HEK293 (cell line): ENCODE measurements at regions not wholly inside any gene's neighbourhood (a gene's known extent, or its start where the extent isn't known, plus 50 kb on each side); places are given as distances from the start of the nearest gene placed in this dataset.

Source experiments
- CTCF ChIA-PET: fragments of 350-600 bp; formaldehyde crosslinking; extraction: SDS; loops from one replicate; lab custom pipeline; 2021; ENCODE audit warnings: antibody characterized with exemption; lab: Yijun Ruan, JAX
- POLR2A ChIA-PET: fragments of 300-600 bp; formaldehyde crosslinking; extraction: SDS; loops from one replicate; lab custom pipeline; 2020; ENCODE audit warnings: antibody characterized with exemption, inconsistent platforms; lab: Yijun Ruan, JAX
- H3K27ac ChIP-seq: fragments of 200-500 bp; sonication (Bioruptor generic); 2 replicates; pipeline ENCODE4 v1.5.1; 2014; ENCODE audit warnings: low read depth, low read length, control low read depth, inconsistent platforms; ENCODE audit errors: extremely low read depth
- H3K36me3 ChIP-seq, 2 experiments: fragments of 200-500 bp in 1 of 2; sonication (Bioruptor generic) in 1 of 2; 1 replicate in 1 of 2; 2 replicates in 1 of 2; pipeline ENCODE4 v1.5.1; 2014 to 2017; ENCODE audit warnings: inconsistent platforms in 2 of 2, low read length in 2 of 2; ENCODE audit not compliant: control insufficient read depth in 2 of 2, insufficient read depth in 1 of 2
- H3K4me1 ChIP-seq: fragments of 200-500 bp; sonication (Bioruptor generic); 2 replicates; pipeline ENCODE4 v1.5.1; 2014; ENCODE audit warnings: mild to moderate bottlenecking, low read length, inconsistent platforms; ENCODE audit not compliant: control insufficient read depth, insufficient read depth
- H3K4me3 ChIP-seq: 2 replicates; pipeline ENCODE4 v1.5.1; 2011; ENCODE audit warnings: low read depth, mild to moderate bottlenecking, control low read depth, low read length, moderate library complexity
- H3K9me3 ChIP-seq: fragments of 200-500 bp; sonication (Bioruptor generic); 2 replicates; pipeline ENCODE4 v1.5.1; 2014; ENCODE audit warnings: low read depth, low read length, inconsistent platforms; ENCODE audit not compliant: control insufficient read depth, insufficient read depth
- GLI2 ChIP-seq: fragments of 450-650 bp; formaldehyde crosslinking; IDR thresholded peaks from 2 replicates; pipeline ENCODE4; 2017; ENCODE audit warnings: missing biosample characterization, missing genetic modification characterization, low read depth, borderline replicate concordance
- RBAK ChIP-seq: fragments of 450-650 bp; formaldehyde crosslinking; IDR thresholded peaks from 2 replicates; pipeline ENCODE4 v1.5.1; 2016; ENCODE audit warnings: missing biosample characterization, missing genetic modification characterization
- REPIN1 ChIP-seq: fragments of 450-650 bp; formaldehyde crosslinking; IDR thresholded peaks from 2 replicates; pipeline ENCODE4 v1.5.1; 2017; ENCODE audit warnings: missing biosample characterization, missing genetic modification characterization, low read depth
- ZFHX2 ChIP-seq: fragments of 450-650 bp; formaldehyde crosslinking; conservative IDR thresholded peaks from 2 replicates; pipeline ENCODE4 v1.5.1; 2016; ENCODE audit warnings: missing biosample characterization, missing genetic modification characterization
- ZNF157 ChIP-seq: fragments of 450-650 bp; formaldehyde crosslinking; IDR thresholded peaks from 2 replicates; pipeline ENCODE4 v1.5.1; 2016; ENCODE audit warnings: missing biosample characterization, missing genetic modification characterization
- ZNF184 ChIP-seq: fragments of 450-650 bp; IDR thresholded peaks from 2 replicates; pipeline ENCODE4 v1.5.1; 2018; ENCODE audit warnings: missing biosample characterization, mild to moderate bottlenecking, missing genetic modification characterization
- ZNF23 ChIP-seq: fragments of 450-650 bp; formaldehyde crosslinking; IDR thresholded peaks from 2 replicates; pipeline ENCODE4 v1.5.1; 2016; ENCODE audit warnings: missing biosample characterization, missing genetic modification characterization, borderline replicate concordance
- ZNF239 ChIP-seq: fragments of 450-650 bp; formaldehyde crosslinking; IDR thresholded peaks from 2 replicates; pipeline ENCODE4 v1.5.1; 2016; ENCODE audit warnings: missing biosample characterization, missing genetic modification characterization
- ZNF335 ChIP-seq: fragments of 450-650 bp; formaldehyde crosslinking; conservative IDR thresholded peaks from 2 replicates; pipeline ENCODE4 v1.5.1; 2016; ENCODE audit warnings: missing biosample characterization, missing genetic modification characterization
- ZNF555 ChIP-seq: fragments of 450-650 bp; formaldehyde crosslinking; conservative IDR thresholded peaks from 2 replicates; pipeline ENCODE4 v1.5.1; 2017; ENCODE audit warnings: missing biosample characterization, mild to moderate bottlenecking, missing genetic modification characterization, inconsistent platforms
- ZNF571 ChIP-seq: fragments of 450-650 bp; formaldehyde crosslinking; IDR thresholded peaks from 2 replicates; pipeline ENCODE4 v1.5.0; 2017; ENCODE audit warnings: missing biosample characterization, missing genetic modification characterization
- ZSCAN23 ChIP-seq: fragments of 450-650 bp; formaldehyde crosslinking; IDR thresholded peaks from 2 replicates; pipeline ENCODE4 v1.5.1; 2016; ENCODE audit warnings: missing biosample characterization, missing genetic modification characterization
- TF ChIP-seq, protein P1 (sequence below): fragments of 450-650 bp; formaldehyde crosslinking; IDR thresholded peaks from 2 replicates; pipeline ENCODE4 v1.5.1; 2017; ENCODE audit warnings: missing biosample characterization, missing genetic modification characterization
- TF ChIP-seq, protein P2 (sequence below): fragments of 450-650 bp; formaldehyde crosslinking; IDR thresholded peaks from 2 replicates; pipeline ENCODE4 v1.5.1; 2016; ENCODE audit warnings: missing biosample characterization, missing genetic modification characterization
- TF ChIP-seq, protein P3 (sequence below): fragments of 450-650 bp; IDR thresholded peaks from 2 replicates; pipeline ENCODE4 v1.5.1; 2018; ENCODE audit warnings: missing biosample characterization, mild to moderate bottlenecking, missing genetic modification characterization
- TF ChIP-seq, protein P4 (sequence below): fragments of 450-650 bp; formaldehyde crosslinking; IDR thresholded peaks from 2 replicates; pipeline ENCODE4 v1.5.1; 2016; ENCODE audit warnings: missing biosample characterization, missing genetic modification characterization
- TF ChIP-seq, protein P5 (sequence below): fragments of 450-650 bp; formaldehyde crosslinking; IDR thresholded peaks from 2 replicates; pipeline ENCODE4 v1.5.1; 2016; ENCODE audit warnings: missing biosample characterization, missing genetic modification characterization
- TF ChIP-seq, protein P6 (sequence below): fragments of 450-650 bp; formaldehyde crosslinking; IDR thresholded peaks from 2 replicates; pipeline ENCODE4 v1.5.1; 2016; ENCODE audit warnings: missing biosample characterization, missing genetic modification characterization, borderline replicate concordance
- TF ChIP-seq, protein P7 (sequence below): fragments of 450-650 bp; formaldehyde crosslinking; IDR thresholded peaks from 2 replicates; pipeline ENCODE4 v1.5.1; 2017; ENCODE audit warnings: missing biosample characterization, mild to moderate bottlenecking, missing genetic modification characterization, moderate library complexity
- TF ChIP-seq, protein P8 (sequence below): fragments of 450-650 bp; formaldehyde crosslinking; IDR thresholded peaks from 2 replicates; pipeline ENCODE4; 2016; ENCODE audit warnings: missing biosample characterization, missing genetic modification characterization

DNA sequence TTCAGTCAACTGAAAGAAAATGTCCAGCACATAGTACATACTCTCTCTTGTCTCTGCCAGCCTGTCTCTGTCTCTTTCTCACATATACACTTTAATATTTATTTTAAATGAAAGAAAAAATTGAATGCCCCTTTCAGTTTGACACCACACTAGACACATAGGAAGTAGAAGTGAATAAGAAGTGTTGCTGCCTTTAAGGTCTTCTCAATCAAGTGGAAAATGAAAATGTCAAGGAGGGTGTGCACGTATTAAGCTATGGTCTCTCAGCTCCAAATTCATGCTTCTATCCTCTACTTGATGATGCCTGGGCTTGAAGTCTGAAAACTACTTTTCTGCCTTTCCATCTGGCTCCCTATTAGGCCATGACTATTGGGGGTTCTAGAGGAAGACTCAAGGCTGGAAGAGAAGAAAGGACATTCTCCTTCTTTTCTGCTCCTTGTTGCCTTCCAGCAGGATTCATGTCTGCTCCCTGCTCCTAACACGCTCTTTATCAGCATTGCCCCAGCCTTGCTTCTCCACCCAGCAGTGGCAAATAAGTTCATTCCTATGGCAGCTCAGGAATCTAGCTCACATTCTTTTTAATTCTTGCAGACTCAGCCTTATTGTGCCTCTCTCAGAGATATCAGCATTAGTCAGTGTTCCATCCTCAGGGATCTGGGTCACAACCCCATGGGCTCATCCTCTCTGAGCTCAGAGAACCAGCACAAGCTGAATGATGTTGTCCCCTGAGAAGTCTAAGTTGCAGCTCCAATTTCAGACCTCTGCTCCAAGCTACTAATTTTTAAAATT is 609.1 kb upstream of the GRM7 start:
- ChIA-PET POLR2A (no interaction called here), CTCF (interaction anchor here (0.6 kb wide), 1 partner anchor 28 kb away, joined by 3 read pairs; no protein-coding TSS in a partner anchor)
- H3K36me3 ChIP-seq: no peaks in the 10 kb centered on the region

More for the DNA sequence above, 609.1 kb upstream of the GRM7 start:
- TF ChIP-seq ZNF335 (tag by site-specific recombination) (no peak), ZNF23 (tag by site-specific recombination) (no peak), ZNF184 (tag by site-specific recombination) (no peak), ZNF157 (tag by site-specific recombination) (no peak), ZSCAN23 (tag by site-specific recombination) (no peak), ZNF571 (tag by site-specific recombination) (no peak), REPIN1 (no peak), RBAK (tag by site-specific recombination) (no peak), GLI2 (tag by site-specific recombination) (no peak), ZFHX2 (no peak), ZNF555 (tag by site-specific recombination) (no peak), ZNF239 (no peak)
- TF ChIP-seq, protein P1, sequence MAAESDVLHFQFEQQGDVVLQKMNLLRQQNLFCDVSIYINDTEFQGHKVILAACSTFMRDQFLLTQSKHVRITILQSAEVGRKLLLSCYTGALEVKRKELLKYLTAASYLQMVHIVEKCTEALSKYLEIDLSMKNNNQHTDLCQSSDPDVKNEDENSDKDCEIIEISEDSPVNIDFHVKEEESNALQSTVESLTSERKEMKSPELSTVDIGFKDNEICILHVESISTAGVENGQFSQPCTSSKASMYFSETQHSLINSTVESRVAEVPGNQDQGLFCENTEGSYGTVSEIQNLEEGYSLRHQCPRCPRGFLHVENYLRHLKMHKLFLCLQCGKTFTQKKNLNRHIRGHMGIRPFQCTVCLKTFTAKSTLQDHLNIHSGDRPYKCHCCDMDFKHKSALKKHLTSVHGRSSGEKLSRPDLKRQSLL (tag by site-specific recombination): no peak
- TF ChIP-seq, protein P2, sequence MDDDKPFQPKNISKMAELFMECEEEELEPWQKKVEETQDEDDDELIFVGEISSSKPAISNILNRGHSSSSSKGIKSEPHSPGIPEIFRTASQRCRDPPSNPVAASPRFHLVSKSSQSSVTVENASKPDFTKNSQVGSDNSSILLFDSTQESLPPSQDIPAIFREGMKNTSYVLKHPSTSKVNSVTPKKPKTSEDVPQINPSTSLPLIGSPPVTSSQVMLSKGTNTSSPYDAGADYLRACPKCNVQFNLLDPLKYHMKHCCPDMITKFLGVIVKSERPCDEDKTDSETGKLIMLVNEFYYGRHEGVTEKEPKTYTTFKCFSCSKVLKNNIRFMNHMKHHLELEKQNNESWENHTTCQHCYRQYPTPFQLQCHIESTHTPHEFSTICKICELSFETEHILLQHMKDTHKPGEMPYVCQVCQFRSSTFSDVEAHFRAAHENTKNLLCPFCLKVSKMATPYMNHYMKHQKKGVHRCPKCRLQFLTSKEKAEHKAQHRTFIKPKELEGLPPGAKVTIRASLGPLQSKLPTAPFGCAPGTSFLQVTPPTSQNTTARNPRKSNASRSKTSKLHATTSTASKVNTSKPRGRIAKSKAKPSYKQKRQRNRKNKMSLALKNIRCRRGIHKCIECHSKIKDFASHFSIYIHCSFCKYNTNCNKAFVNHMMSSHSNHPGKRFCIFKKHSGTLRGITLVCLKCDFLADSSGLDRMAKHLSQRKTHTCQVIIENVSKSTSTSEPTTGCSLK (tag by site-specific recombination): no peak
- TF ChIP-seq, protein P3, sequence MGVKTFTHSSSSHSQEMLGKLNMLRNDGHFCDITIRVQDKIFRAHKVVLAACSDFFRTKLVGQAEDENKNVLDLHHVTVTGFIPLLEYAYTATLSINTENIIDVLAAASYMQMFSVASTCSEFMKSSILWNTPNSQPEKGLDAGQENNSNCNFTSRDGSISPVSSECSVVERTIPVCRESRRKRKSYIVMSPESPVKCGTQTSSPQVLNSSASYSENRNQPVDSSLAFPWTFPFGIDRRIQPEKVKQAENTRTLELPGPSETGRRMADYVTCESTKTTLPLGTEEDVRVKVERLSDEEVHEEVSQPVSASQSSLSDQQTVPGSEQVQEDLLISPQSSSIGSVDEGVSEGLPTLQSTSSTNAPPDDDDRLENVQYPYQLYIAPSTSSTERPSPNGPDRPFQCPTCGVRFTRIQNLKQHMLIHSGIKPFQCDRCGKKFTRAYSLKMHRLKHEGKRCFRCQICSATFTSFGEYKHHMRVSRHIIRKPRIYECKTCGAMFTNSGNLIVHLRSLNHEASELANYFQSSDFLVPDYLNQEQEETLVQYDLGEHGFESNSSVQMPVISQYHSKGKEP (tag by site-specific recombination): no peak
- TF ChIP-seq, protein P4, sequence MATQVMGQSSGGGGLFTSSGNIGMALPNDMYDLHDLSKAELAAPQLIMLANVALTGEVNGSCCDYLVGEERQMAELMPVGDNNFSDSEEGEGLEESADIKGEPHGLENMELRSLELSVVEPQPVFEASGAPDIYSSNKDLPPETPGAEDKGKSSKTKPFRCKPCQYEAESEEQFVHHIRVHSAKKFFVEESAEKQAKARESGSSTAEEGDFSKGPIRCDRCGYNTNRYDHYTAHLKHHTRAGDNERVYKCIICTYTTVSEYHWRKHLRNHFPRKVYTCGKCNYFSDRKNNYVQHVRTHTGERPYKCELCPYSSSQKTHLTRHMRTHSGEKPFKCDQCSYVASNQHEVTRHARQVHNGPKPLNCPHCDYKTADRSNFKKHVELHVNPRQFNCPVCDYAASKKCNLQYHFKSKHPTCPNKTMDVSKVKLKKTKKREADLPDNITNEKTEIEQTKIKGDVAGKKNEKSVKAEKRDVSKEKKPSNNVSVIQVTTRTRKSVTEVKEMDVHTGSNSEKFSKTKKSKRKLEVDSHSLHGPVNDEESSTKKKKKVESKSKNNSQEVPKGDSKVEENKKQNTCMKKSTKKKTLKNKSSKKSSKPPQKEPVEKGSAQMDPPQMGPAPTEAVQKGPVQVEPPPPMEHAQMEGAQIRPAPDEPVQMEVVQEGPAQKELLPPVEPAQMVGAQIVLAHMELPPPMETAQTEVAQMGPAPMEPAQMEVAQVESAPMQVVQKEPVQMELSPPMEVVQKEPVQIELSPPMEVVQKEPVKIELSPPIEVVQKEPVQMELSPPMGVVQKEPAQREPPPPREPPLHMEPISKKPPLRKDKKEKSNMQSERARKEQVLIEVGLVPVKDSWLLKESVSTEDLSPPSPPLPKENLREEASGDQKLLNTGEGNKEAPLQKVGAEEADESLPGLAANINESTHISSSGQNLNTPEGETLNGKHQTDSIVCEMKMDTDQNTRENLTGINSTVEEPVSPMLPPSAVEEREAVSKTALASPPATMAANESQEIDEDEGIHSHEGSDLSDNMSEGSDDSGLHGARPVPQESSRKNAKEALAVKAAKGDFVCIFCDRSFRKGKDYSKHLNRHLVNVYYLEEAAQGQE (tag by site-specific recombination): no peak
- TF ChIP-seq, protein P5, sequence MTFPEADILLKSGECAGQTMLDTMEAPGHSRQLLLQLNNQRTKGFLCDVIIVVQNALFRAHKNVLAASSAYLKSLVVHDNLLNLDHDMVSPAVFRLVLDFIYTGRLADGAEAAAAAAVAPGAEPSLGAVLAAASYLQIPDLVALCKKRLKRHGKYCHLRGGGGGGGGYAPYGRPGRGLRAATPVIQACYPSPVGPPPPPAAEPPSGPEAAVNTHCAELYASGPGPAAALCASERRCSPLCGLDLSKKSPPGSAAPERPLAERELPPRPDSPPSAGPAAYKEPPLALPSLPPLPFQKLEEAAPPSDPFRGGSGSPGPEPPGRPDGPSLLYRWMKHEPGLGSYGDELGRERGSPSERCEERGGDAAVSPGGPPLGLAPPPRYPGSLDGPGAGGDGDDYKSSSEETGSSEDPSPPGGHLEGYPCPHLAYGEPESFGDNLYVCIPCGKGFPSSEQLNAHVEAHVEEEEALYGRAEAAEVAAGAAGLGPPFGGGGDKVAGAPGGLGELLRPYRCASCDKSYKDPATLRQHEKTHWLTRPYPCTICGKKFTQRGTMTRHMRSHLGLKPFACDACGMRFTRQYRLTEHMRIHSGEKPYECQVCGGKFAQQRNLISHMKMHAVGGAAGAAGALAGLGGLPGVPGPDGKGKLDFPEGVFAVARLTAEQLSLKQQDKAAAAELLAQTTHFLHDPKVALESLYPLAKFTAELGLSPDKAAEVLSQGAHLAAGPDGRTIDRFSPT: no peak
- TF ChIP-seq, protein P6, sequence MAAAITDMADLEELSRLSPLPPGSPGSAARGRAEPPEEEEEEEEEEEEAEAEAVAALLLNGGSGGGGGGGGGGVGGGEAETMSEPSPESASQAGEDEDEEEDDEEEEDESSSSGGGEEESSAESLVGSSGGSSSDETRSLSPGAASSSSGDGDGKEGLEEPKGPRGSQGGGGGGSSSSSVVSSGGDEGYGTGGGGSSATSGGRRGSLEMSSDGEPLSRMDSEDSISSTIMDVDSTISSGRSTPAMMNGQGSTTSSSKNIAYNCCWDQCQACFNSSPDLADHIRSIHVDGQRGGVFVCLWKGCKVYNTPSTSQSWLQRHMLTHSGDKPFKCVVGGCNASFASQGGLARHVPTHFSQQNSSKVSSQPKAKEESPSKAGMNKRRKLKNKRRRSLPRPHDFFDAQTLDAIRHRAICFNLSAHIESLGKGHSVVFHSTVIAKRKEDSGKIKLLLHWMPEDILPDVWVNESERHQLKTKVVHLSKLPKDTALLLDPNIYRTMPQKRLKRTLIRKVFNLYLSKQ: no peak
- TF ChIP-seq, protein P7, sequence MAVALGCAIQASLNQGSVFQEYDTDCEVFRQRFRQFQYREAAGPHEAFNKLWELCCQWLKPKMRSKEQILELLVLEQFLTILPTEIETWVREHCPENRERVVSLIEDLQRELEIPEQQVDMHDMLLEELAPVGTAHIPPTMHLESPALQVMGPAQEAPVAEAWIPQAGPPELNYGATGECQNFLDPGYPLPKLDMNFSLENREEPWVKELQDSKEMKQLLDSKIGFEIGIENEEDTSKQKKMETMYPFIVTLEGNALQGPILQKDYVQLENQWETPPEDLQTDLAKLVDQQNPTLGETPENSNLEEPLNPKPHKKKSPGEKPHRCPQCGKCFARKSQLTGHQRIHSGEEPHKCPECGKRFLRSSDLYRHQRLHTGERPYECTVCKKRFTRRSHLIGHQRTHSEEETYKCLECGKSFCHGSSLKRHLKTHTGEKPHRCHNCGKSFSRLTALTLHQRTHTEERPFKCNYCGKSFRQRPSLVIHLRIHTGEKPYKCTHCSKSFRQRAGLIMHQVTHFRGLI (tag by site-specific recombination): no peak
- TF ChIP-seq, protein P8, sequence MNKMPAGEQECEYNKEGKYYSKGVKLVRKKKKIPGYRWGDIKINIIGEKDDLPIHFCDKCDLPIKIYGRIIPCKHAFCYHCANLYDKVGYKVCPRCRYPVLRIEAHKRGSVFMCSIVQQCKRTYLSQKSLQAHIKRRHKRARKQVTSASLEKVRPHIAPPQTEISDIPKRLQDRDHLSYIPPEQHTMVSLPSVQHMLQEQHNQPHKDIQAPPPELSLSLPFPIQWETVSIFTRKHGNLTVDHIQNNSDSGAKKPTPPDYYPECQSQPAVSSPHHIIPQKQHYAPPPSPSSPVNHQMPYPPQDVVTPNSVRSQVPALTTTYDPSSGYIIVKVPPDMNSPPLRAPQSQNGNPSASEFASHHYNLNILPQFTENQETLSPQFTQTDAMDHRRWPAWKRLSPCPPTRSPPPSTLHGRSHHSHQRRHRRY (tag by site-specific recombination): no peak
- H3K27ac ChIP-seq: no peak overlapping the region
- H3K4me3 ChIP-seq: no peak overlapping the region
- H3K4me1 ChIP-seq: no peaks in the 10 kb centered on the region
- H3K9me3 ChIP-seq: no peaks in the 10 kb centered on the region
